Upper lobe of left lung (tissue), 4 donors: ENCODE measurements at regions not wholly inside any gene's neighbourhood (a gene's known extent, or its start where the extent isn't known, plus 50 kb on each side); places are given as distances from the start of the nearest gene placed in this dataset.

ENCODE experiments used
- EP300 ChIP-seq, 4 donors: sonication (generic); formaldehyde crosslinking; IDR thresholded peaks; one replicate each; pipeline ENCODE4 v1.5.1; 2017; ENCODE audit warnings: antibody characterized with exemption in 4 of 4, control low read depth in 2 of 4
- POLR2A ChIP-seq, 4 donors: fragments of 450-650 bp; IDR thresholded peaks; one replicate each; pipeline ENCODE4 v1.5.1; 2016 to 2017; ENCODE audit warnings: antibody characterized with exemption in 4 of 4, mild to moderate bottlenecking in 2 of 4
- POLR2AphosphoS5 ChIP-seq, 2 donors: sonication (generic); formaldehyde crosslinking; IDR thresholded peaks; one replicate each; pipeline ENCODE4 v1.5.1; 2017; ENCODE audit warnings: antibody characterized with exemption in 2 of 2
- TF ChIP-seq, protein P1 (sequence below), 6 experiments: fragments of 450-650 bp in 4 of 6; fragments of 200-600 bp in 2 of 6; sonication (generic) in 2 of 6; IDR thresholded peaks; one replicate each; pipeline ENCODE4 v1.5.1; 2016 to 2019; ENCODE audit warnings: antibody characterized with exemption in 6 of 6

DNA sequence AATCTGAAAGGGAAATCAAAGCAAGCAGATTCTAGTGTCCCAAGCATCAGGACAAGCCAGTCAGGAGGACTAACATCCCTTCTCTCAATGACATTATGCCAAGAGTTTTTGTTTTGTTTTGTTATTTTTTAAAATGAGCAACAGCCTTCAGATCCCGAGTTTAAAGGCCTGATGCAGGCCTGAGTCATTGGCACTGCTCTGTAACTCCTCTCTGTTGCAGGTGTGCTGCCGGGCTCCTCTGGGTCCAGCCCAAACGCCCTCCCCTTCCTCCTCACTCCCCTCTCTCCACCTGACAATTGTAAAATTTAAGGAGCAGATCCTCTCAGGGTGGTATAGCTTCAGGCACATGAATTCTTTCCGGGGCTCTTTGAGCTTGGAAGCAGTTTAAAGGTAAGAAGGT lies 502.0 kb downstream of the BMP2 start:
- TF ChIP-seq, protein P1, sequence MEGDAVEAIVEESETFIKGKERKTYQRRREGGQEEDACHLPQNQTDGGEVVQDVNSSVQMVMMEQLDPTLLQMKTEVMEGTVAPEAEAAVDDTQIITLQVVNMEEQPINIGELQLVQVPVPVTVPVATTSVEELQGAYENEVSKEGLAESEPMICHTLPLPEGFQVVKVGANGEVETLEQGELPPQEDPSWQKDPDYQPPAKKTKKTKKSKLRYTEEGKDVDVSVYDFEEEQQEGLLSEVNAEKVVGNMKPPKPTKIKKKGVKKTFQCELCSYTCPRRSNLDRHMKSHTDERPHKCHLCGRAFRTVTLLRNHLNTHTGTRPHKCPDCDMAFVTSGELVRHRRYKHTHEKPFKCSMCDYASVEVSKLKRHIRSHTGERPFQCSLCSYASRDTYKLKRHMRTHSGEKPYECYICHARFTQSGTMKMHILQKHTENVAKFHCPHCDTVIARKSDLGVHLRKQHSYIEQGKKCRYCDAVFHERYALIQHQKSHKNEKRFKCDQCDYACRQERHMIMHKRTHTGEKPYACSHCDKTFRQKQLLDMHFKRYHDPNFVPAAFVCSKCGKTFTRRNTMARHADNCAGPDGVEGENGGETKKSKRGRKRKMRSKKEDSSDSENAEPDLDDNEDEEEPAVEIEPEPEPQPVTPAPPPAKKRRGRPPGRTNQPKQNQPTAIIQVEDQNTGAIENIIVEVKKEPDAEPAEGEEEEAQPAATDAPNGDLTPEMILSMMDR (IDR thresholded peaks at IDR 0.05) = no peak
- TF ChIP-seq POLR2A (IDR thresholded peaks at IDR 0.05) (no peak), POLR2AphosphoS5 (IDR thresholded peaks at IDR 0.05) (no peak), EP300 (IDR thresholded peaks at IDR 0.05) (no peak)
